ENCODE measurements at regions not wholly inside any gene's neighbourhood (a gene's known extent, or its start where the extent isn't known, plus 50 kb on each side); places are given as distances from the start of the nearest gene placed in this dataset.

DNA sequence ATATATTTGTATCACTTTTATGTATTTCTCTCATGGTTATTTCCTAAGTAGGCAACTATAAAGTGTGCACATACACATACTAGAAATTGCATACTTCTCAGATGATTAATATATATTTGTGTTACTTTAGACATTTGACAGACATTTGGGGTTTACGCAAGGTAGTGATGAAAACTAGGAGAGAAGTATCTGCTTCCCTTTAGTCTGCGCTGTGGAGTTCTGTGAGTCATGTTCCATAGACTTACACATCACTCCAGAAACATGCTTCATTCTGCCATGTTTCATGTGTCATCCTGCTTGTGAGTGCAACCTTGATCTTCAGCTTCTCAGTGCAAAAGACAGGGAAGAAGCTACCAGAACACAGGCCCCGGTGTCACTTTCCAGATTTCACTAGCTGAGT, 200.7 kb upstream of the BMP2 start:
- intact Hi-C loops (cut with micrococcal nuclease): no loop called here

DNA sequence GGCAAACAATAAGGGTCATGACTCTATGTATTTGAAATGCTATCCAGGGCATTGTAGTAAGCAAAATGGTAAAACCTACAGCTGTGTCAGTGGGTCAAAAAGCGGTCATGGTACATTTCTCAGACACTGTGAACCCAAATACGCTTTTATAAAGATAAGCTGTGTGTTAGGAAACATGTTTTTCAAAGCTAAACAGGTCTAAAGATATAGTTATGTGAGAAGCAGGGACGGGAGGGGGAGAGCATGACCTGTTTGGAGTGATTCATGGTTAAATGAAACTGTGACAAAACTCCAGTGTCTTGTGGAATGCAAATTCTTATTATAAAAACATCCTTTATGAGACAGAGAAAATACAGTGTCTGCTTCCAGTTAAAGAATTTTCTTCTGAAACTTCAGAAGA, 205.4 kb upstream of the BMP2 start:
- intact Hi-C loops (cut with micrococcal nuclease): no loop called here

DNA sequence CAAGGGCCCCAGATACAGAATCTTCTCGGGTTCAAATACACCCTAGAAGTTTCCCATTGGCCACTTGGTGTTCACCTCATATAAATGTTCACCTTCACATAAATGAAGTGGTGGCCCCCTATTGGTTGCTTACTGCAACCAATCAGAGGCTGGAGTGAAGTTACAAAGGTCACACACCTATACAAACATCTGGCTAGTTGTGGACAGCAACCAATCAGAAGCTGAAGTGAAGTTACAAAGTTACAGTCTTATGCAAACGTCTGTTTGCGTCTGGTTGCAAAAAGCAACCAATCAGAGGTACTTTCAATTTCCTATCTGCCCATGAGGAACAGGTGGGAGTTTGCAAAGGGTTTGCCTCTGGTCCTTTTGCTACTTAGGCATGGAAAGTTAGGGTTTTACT, 206.5 kb upstream of the BMP2 start:
- intact Hi-C loops (cut with micrococcal nuclease): no loop called here

DNA sequence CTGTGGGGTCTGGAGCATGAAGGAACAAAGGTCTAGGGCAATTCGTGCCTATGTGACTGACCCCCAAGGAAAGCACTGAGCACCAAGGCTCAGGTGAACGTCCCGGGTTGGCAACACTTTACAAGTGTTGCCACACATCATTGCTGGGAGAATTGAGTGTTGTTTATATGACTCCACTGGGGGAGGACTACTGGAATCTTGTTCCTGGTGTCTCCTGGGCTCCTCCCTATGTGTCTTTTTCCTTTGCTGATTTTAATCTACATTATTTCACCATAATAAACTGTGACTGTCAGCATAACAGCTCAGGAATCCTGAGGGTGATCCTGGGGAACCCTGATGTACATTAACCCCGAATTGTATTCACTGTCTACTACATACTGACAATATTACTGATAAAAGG, 207.7 kb upstream of the BMP2 start:
- intact Hi-C loops (cut with micrococcal nuclease): no loop called here

DNA sequence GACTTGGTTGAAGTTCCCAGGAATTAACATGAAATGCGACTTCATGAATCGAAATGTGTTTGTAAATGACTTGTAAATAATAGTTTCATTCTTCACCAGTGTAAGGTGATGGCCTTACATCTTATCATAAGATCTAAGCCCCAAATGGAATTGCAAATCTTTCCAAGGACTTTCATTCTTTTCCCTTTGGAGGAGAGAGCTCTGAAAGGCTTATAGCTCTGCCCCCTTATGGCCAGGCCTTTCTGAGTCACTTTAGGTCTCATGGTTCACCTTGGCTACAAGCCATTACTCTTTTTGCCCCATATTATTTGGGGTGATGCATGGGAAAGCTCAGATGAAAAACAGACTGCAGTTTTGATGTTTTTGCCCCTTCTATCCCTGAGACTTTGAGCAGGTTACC, 209.1 kb upstream of the BMP2 start:
- intact Hi-C loops (cut with micrococcal nuclease): no loop called here

DNA sequence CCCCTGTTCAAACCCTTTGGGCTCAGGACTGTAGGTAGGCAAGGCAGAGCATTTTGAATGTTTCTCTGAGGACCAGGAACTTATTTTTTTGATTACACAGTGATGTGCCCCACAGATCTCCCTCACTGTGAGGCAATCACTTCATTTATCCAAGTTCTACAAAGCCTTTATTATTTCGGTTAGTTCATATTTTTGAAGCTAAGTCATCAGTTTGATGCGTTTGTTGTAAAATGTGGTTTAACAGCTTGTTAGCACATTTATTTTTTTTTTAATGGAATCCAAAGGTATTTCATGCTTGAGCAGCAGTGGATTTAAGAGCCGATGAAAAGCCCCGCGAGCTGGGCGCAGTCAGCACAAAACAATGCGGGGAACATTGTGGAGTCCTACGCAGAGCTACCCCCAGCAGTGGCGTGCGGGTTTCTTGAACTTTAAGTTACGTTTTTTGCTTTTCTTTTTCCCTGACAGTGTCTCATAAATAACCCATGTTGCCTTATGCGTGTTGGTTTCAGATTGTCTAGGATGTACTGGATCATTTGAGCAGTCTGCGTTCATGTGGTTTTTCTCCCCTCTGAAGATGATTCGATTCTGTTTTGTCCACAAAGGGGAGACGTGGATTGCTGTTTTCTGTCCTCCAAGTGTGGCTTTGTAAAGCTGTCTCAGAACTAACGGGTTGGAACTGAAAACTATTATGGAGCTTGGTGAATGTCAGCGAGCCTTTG, 233.6 kb upstream of the BMP2 start:
- intact Hi-C loops (cut with micrococcal nuclease): loop anchor here (10.0 kb wide), 1 partner anchor 59 kb away; no protein-coding TSS in a partner anchor

DNA sequence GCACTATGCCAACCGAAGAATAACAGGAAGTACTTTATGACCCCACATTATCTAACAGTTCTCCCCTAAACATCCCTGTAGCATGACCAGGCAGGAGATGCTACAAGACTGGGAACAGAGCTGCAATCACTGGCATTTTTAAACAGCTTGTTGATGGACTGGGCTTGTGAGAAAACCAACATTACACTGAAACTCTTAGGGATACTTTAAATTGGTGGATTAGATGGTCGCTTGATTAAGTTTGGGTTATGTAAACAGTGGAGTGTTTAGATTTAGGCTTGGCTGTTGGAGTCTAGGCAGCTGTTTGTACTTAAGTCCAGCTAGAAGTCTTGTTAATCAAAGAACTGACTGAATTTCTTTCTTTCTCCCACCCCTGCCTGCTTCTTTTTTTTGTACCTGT, 234.1 kb upstream of the BMP2 start:
- intact Hi-C loops (cut with micrococcal nuclease): loop anchor here (10.0 kb wide), 1 partner anchor 59 kb away; no protein-coding TSS in a partner anchor

DNA sequence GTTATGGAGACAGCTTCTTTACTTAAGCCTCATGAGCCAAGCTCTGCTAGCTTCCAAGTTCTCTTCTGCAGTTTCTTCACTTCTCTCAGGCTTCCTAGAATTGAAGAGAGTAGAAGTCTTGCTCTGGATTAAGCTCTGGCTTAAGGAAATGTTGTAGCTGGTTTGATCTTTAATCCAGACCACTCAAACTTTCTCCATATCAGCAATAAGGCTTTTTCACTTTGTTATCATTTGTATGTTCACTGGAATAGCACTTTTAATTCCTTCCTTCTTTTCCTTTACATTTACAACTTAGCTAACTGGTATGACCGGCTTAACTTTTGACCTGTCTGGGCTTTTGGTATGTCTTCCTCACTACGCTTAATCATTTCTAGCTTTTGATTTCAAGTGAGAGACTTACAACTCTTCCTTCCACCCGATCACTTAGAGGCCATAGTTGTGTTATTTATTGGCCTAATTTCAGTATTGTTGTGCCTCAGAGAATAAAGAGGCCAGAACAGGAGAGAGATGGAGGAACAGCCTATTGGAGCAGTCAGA, 236.6 kb upstream of the BMP2 start:
- intact Hi-C loops (cut with micrococcal nuclease): loop anchor here (10.0 kb wide), 1 partner anchor 56 kb away; no protein-coding TSS in a partner anchor

DNA sequence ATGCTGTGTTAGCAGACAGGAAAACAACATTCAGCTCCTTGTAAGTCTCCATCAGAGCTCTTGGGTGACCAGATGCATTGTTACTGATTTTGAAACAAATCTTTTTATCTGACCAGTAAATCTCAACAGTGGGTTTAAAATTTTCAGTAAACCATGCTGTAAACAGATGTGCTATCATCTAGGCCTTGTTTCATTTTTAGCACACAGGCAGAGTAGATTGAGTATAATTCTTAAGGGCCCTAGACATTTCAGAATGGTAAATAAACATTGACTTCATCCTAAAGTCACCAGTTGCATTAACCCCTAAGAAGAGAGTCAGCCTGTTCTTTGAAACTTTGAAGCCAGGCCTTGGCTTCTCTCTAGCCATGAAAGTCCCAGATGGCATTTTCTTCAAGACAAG, 237.2 kb upstream of the BMP2 start:
- intact Hi-C loops (cut with micrococcal nuclease): loop anchor here (10.0 kb wide), 1 partner anchor 55 kb away; no protein-coding TSS in a partner anchor

DNA sequence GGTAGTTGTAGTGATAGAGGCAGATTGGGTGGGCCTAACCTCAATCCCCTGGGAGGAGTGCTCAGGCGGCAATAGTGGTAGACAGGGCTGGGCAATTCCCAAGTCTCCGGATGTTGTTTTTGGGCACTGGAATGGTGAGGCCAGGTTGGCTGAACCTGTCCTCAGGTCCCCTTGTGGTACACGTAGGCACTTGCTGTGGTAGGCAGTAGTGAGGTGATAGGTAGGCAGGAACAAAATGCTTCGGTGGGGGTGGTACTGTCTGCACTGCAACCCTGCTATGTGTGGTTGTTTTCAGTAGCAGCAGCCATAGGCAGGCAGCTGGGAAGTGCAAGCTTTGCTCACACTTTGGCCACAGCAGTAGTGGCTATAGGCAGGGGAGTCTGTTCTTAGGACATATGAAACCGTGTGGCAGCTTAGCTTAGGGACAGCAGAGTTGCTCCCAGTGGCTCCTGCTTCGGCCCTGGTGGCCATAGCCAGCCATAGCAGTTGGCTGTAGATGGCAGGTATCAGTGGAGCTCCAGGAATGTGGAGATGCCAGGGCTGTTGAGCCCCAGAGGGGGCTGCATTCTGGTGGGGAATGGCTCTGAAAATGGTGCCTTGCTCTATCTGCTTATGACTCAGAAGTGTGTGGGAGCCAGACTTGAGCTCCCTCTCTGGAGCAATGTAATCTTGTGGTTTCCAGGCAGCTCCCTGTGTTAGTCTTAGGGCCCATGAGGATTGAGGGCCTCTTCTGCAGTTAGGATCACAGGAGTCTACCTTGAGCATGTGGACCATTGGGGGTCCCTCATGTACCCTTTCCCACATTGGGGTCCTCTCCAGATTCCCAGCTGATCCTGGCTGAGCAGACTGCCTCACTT, 241.8 kb upstream of the BMP2 start:
- intact Hi-C loops (cut with micrococcal nuclease): no loop called here

DNA sequence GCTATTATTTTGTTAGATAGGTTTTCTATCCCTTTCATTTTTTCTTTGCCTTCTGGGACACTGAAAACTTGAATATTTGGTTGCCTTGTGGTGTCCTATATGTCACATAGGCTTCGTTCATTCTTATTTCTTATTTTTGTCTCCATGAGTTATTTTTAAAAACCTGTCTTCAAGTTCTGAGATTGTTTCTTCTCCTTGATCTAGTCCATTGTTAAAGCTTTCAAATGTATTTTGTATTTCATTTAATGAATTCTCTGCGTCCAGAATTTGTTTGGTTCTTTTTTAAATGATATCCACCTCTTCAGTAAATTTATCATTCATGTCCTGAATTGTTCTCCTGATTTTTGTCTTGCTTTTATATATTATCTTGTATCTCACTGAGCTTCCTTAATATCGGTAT, 243.2 kb upstream of the BMP2 start:
- intact Hi-C loops (cut with micrococcal nuclease): no loop called here

DNA sequence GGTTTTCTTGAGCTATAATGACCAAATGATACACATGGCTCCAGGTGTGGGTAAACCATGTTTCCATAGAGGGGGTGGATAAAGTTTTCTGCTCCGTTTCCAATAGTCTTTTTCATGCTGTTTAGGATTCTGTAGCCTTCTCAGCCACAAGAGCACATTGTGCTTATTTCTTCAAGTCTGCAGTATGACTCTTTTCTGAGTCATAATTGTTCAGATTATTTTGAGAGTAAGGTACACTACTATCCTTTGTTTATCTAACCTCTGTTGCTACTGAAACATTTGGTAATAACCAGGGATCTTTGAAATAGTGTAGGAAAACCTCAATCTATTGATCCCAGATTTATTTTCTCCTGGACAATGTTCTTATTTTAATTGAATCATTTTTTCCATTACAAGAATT, 247.9 kb upstream of the BMP2 start:
- intact Hi-C loops (cut with micrococcal nuclease): no loop called here

DNA sequence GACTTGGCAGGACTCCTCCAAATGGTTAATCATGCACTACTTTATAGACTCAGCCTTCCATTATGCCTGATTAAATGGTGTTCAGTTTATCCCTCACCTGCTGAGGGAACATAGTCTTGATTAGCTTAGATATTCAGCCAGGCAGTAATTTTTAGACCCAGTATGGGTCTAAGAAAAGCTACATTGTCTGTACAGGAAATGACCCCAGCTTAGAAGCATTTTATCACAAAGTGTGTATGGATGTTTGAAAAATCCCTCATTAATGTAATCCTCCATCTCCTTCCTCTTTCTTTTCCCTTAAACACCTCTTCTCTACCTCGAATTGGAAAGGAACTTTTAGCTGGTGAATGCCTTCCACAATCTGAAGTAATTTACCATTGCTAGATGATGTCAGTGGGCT, 252.2 kb upstream of the BMP2 start:
- intact Hi-C loops (cut with micrococcal nuclease): no loop called here

DNA sequence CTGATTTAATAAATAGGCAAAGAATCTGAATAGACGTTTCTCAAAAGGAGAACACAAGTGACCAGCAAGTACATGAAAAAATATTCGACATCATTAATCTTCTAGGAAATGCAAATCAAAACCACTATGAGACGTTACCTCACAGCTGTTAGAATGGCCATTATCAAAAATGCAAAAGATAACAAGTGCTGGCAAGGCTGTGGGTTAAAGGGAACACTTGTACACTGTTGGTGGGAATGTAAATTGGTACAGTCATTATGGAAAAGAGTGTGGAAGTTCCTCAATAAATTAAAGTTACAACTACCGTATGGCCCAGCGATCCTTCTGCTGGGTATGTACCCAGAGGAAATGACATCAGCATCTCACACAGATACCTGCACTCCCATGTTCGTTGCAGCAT, 253.9 kb upstream of the BMP2 start:
- intact Hi-C loops (cut with micrococcal nuclease): no loop called here

DNA sequence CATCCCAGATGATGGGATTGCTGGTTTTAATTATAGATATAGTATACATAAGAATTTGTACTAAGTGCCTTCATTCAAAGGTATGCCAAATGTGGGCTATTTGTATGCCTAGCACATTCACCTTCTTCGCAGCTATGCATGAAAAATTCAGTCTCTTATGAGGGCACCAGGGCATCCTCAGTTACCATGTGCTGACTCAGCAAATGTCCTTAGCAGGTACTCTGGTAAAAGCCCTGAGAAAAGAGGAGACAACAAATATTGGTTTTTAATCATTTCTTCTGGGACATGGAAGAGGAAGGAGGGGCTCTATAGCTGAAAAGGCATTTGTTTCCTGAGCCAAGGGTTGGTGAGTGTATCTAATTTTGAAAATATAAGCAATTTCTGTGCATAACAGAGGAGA, 258.1 kb upstream of the BMP2 start:
- intact Hi-C loops (cut with micrococcal nuclease): no loop called here

DNA sequence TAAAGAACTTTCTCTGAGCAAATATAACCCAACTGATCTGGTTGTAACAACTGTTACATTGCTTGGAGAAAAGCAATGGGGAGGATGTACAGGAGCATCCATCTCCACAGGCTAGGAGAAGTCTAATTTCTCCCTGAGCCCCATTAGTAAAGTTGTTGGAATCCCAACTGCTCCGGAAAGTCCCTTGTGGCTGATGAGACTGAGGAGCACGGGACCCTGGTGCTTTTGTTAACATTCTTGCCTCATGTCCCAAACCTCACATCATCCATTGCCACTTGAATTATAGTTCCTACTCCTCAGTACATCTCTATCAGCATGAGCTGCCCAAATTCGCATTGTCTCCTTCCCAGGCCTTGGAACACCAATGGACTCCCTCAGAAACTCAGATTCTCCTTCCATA, 260.6 kb upstream of the BMP2 start:
- intact Hi-C loops (cut with micrococcal nuclease): no loop called here

DNA sequence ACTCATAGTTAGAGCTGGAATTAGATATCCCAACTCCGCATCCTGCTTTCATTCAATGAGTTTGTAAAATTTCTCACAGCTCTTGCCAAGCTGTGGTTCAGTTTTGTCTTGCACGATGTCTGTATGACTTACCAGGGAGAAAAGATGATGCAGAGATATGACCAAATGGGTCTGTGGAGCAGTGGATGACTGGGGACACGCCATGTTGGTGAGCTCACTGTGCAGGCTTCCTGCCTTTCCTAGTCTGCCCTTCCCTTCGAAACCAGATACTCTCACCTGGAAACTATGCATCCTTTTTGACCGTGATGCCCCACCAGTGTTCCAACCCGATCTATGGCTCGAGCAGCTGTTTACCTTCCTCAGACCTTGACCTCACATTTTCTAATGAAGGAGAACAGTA, 262.7 kb upstream of the BMP2 start:
- intact Hi-C loops (cut with micrococcal nuclease): no loop called here

DNA sequence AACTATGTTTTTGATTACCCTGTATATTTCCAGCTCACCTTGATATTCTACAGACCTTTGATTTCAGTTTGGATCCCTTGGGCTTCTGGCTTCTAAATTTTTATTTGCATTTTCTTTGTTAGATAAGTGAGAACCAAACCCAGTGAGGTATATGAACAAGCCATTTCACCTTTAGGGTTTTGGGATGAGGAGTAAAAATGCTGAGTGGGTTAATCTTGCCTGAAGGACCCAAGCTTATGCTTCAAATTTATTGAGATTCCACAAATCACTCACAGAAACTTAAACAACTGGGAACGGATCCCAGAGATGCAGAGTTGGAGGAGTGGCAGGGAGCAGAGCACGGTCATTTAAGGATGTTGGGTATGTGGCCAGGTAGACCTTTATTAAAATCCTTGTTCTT, 263.3 kb upstream of the BMP2 start:
- intact Hi-C loops (cut with micrococcal nuclease): no loop called here

DNA sequence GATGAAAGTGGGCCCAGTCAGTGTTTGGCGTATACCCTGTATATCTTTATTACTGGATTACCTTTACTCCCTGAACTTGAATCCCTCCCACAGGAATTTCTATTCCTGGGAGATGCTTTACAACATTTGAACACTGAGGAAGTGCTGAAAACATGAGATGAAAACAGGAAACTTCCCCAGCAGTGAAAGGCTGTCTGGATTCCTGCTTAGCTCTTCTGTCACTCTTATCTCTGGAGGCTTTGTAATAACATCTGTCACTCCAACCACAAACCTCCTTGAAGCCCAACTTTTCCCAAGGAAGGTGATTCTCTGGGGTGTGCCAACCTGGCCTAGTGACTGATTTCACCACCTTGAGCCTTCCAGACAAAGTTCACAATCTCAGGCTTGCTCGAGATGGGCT, 264.5 kb upstream of the BMP2 start:
- intact Hi-C loops (cut with micrococcal nuclease): no loop called here

DNA sequence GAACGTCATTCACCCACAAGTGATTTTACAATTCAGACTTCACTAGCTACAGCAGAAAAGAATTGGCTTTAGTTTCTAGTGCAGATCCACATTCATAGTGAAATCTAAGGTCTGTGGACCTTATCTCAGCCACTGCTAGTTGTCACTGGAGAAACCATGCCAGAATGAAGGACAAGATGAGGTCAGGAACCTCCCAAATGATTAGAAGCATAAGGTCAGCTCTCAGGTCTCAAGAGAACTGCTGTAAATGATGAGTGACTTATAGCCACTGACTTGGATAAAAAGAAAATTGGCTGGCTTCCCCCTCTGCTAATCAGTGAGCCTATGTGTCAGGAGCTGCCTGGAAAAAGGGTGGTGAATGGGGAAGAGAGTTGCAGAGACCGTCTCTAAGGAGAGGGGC, 265.3 kb upstream of the BMP2 start:
- intact Hi-C loops (cut with micrococcal nuclease): no loop called here

DNA sequence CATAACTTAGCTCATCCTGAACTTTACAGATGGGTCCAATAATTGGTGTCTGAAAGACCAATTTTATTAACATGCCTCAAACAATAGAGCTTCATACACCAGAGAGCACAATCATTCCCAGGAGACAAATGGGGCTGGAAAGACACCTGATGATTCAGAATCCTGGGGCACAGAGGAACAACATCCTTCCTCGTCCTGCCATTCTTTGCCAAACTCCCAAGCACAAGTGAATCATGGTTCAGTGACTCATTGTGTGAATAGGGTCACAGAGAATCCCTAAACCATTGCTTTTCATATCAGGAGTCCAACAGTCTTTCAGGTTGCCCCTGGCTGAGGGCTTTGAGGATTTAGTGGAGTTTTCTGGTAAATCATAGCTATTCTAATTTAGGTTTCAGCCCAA, 266.4 kb upstream of the BMP2 start:
- intact Hi-C loops (cut with micrococcal nuclease): no loop called here

DNA sequence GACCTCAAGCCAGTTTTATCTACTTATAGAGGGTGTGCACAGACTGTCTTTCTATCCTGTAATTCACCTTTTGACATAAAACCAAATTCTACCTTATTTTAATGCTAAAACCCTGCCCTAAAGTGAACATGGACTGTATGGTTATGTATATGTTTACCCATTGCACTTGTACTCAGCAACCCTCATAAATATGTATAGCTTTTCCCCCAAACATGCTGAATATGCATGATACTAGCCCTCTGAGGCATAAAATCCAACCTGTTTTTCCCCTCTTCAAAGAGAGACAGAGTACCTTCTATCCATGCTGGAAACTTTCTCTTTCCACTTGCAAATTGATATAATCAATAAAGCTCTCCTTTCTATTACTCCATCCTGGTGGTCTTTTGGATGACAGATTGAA, 267.9 kb upstream of the BMP2 start:
- intact Hi-C loops (cut with micrococcal nuclease): no loop called here

DNA sequence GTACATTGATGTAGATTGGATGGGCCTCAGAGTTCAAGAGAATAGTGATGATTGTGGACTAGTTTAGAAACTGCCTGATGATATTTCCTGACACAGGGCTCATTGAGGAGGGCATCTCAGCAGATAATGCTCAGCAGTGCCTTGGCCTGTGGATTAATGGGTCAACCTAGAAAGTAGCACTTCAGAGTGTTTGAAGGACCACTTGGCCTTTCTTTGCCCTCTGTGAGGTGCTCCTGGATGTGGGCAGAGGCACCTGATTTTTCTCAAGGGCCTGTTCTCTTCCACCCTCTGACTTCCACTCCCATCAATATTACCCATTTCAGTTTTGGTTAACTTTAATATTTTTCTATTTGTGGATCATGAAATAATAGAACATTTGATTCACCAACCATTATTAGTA, 270.6 kb upstream of the BMP2 start:
- intact Hi-C loops (cut with micrococcal nuclease): no loop called here

Measured in T-helper 1 cell treated with Interleukin-12 subunit alpha and Interleukin-12 subunit beta and Interleukin-4 antibody, amounts not matched to agents 30 ng/mL and 1 ng/mL, for 36 hours (primary cell).